AG08396 (cell line): ENCODE measurements at regions not wholly inside any gene's neighbourhood (a gene's known extent, or its start where the extent isn't known, plus 50 kb on each side); places are given as distances from the start of the nearest gene placed in this dataset.

Source experiments
- DNase-seq: peaks from one replicate; pipeline ENCODE4 v3.0.0; 2012; ENCODE audit warnings: low spot score, mixed read lengths

DNA sequence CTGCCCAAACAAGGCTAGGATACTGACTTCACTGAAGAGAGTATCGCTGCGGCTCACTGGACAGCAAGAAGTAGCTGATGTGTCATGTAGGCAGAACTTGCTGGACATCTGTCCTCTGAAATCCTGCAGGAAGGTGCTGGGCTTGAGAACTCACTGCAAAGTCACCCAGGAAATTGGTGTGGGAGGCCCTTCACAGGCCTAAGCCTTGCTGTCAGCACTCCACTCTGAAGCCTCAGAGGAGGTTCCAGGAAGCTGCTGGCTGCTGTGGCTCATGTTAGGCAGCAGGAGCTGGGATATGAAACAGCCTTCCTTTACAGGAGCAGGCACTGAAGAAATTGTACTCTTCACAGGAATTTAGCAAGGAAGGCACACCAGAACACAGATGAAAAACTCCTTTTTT is 88.3 kb upstream of the CCDC68 start:
- DNase-seq, result no peak

DNA sequence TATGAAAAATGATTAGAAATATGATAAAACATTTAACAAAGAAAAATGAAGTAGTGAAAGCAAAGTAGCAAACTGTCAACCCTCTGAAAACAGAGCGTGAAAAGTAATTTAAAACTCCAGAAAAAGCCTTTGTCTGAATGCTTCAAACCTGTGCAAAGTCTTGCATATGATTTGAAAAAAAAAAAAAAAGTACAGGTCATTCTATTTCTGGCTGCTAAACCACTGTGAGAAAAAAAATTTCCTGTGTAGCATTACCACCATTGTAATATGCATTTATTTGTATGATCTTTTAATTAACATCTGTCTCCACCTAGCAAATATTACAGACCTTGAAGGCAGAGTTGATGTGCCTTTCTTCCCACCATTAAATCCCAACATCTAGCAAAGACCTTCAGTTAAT is 82.1 kb upstream of the CCDC68 start:
- DNase-seq, result no peak

DNA sequence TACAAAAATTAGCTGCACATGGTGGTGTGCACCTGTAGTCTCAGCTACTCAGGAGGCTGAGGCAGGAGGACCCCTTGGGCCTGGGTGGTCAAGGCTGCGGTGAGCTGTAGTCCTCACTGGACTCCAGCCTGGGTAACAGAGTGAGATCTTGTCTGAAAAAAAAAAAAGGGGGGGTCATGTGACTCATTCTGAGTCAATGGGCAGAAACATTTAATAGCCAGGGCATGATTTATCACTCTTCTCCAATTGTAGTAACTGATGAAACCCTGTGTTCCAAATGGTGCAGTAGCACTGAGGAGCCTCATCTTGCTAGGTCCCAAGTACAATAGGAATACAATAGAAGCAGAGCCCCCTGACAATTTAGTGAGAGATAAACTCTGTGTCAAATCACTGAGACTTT is 78.9 kb upstream of the CCDC68 start:
- DNase-seq, result no peak

DNA sequence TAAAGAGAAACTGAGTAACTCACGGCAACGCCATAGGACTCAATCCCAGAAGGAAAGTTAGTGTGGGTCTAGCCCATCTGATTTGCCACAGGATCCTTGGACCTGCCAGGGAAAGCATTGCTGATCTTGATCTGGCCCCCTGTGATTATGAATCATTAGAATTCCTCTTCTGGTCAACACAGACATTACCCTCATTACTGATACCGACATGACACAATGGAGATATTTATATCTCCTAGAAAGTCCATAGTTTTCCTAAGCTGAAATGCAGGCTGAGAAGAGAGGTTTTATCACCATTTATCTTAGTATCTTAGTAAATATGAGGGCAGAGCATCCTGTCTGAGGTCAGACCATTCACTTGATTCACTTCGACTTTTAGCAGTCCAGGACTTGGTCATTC is 75.5 kb upstream of the CCDC68 start:
- no peak for DNase-seq

DNA sequence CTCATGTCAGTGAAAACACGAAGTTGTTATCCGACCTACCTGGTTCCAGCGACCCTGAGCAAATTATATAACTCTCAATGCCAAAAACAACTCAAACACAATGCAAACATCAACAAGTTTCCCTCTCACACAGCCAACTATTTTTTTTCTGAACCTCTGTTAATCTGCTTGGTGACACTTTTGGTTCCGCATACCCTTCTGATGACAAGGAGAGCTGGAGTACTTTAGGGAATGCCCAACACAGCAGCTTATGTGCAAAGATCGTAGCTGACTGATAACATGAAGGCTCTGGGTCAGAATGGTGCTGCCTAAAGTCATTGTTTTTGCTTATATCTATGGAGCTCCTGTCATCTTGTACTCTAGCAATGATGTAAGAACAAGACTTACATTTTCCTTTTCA is 72.7 kb upstream of the CCDC68 start:
- DNase-seq, result no peak

DNA sequence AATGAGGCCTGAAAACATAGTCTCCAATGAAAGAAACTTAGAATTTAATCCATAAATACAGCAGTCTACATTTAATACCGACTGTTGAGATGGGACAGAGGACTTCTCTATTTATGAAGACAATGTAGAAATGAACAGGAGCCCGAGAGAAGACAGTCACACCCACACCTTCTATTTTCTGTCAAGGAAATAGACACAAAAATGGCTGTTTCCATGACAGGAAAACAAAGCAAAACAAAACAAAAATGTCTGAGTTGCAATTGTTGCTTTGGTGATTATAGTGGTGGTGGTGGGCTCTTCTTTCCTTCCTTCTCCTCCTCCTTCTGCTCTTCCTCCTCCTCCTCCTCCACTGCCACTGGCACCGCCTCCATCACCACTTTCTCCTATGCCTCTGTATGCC is 72.3 kb upstream of the CCDC68 start:
- DNase-seq, result no peak

DNA sequence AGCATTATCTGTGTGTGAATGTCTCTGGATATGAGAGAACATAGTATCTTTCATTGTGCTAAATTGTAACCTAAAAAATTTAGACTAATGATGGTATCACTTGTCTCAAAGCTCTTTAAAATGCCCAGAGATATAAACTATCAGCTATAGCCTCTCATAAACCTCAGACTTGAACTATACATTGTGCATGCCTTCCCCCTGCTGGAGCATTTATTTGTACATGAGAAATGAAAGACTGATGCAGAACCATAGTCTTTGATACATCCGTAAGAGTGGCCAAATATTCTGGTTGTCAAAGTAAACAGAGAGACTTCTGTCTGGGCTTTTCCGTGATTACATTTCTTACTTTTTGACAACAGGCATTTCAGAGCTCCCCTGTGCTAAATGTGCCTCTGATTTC is 71.9 kb upstream of the CCDC68 start:
- no peak for DNase-seq

DNA sequence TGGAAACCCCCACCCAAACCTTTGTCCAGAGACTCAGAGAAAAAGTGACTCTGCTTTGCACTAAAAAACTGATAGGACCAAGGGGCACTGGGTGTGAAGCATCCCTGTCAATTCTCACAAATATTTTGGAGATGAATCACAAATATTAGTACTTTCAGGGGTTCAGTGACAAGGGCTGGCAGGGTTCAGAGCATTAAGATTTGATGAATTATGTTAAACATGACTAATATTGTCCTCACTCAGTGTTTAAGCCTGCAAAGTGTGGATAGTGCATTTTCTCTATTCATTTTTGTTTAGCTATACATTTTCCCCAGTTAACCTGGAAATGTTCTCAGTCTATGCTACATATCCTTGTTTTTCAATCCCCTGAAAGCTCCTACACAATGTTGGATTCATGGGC is 65.3 kb upstream of the CCDC68 start:
- DNase-seq, result no peak

DNA sequence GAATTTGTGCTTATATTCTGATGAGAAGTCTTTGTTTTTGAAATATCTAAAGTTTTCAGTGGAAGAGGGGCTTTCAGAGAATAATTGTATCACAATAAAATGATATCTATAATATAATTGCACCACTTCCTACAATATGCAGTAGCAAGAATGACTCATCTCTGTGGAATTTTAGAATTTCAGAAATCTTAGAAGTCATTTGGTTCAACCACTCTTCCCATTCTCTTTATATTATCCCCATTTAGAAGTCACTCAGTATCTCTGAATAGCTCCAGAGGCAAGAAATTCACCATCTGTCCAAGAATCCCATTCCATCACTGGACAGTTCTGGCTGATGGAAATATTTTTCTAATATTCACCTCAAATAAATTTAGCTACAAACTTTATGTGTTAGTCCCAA is 59.3 kb upstream of the CCDC68 start:
- DNase-seq, result peak; percentile 21

DNA sequence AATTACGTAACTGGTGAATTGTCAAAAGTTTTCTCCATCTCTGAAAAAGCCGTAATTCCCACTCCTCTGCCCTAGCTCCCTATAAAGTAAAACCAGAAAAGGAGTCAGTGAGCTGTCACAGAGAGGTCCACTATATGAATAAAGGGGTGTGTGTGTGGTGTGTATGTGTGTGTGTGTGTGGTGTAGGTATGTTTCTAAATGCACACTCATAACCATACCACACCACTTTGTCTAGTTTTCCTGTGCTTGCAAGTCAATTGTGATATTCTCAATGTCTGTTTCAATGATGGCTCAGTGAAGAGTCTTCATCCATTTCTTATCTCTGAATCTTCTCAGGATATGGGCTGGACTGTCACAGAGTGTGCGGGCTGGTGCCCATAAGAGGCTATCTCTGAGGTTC is 54.8 kb upstream of the CCDC68 start:
- no peak for DNase-seq

DNA sequence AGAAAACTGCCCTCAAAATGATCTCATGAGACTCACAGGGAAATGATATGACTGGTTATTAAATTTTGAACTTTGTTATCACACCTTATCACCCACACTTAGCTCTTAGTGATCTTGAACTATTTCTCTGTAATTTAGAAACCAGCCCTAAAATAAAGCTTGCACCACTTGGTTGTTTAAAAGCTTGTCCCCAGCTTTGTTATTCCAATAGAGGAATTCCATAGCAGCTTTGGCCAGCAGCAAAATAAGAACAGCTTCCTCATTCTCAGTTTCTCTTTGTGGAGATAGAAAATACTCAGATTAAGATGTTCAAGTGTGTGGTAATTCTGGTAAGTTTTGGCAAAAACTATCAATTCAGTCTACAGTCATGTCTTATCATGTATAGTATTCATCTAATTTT is 54.4 kb upstream of the CCDC68 start:
- DNase-seq, result no peak

DNA sequence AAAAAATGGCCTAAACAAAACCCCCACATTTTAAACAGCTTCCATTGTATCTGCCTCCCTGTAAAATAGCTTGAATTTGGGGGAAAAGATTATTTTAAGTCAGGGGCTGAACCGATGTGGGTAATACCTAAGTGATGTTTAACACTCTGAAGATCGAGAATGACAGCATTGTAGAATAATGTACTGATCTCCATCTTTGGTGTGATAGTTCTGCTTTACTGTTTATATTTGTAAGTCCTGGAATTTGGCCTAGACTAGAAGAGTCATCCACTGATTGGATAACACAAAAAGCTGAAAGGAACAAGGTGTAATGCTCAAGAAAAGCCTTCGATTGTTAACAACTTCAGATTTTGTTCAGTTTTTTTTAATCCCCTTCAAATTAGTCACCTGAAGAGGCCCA is 53.8 kb upstream of the CCDC68 start:
- no peak for DNase-seq

DNA sequence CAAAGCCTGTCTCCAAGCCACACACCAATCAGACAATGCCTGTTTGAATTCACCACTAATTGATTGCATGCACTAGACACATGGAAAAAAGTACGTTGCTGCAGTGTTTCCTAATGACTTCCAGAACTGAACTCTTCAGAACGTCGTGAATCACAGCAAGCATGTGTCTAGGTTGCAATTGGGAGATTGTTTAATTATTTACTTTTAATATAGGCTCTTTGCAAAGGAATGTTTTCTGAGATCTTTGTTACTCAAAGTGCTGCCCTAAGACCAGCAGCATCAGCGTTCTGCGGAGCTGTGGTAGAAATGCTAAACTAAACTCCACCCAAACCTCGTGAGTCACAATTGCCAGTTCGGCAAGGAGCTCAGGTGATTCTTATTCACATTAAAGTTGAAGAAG is 52.7 kb upstream of the CCDC68 start:
- DNase-seq, result no peak
